Breast epithelium (tissue), 3 donors: ENCODE measurements at regions not wholly inside any gene's neighbourhood (a gene's known extent, or its start where the extent isn't known, plus 50 kb on each side); places are given as distances from the start of the nearest gene placed in this dataset.

ENCODE experiments used
- CTCF ChIP-seq, 3 donors: fragments of 450-650 bp; IDR thresholded peaks; one replicate each; pipeline ENCODE4 v1.5.1; 2016 to 2017; ENCODE audit warnings: antibody characterized with exemption in 3 of 3, mild to moderate bottlenecking in 3 of 3, moderate library complexity in 3 of 3
- POLR2A ChIP-seq: fragments of 450-650 bp; IDR thresholded peaks from one replicate; pipeline ENCODE4 v1.6.1; 2016; ENCODE audit warnings: antibody characterized with exemption, mild to moderate bottlenecking, moderate library complexity
- POLR2AphosphoS5 ChIP-seq, 3 donors: sonication (generic); formaldehyde crosslinking; IDR thresholded peaks; one replicate each; pipeline ENCODE4 v1.6.1; 2017; ENCODE audit warnings: antibody characterized with exemption in 3 of 3

- TF ChIP-seq POLR2AphosphoS5 (IDR thresholded peaks at IDR 0.05) (no peak), CTCF (IDR thresholded peaks at IDR 0.05) (no peak), POLR2A (no peak)
Observed at GRCh38 chr16:72602499-72602898, 430.5 kb upstream of the PMFBP1 start.
